Thymus (tissue), 11 donors: ENCODE measurements at regions not wholly inside any gene's neighbourhood (a gene's known extent, or its start where the extent isn't known, plus 50 kb on each side); places are given as distances from the start of the nearest gene placed in this dataset.

Source experiments
- DNase-seq, 9 donors: peaks; one replicate each; pipeline ENCODE4 v3.0.0-alpha.2; 2013; ENCODE audit warnings: low spot score in 9 of 9, low read depth in 6 of 9, missing footprints in 1 of 9
- H3K27ac ChIP-seq, 2 donors: one replicate each; pipeline ENCODE4 v1.5.1; 2013; ENCODE audit warnings: control low read depth in 1 of 2, low read depth in 1 of 2, low read length in 1 of 2, mild to moderate bottlenecking in 1 of 2, moderate library complexity in 1 of 2
- H3K27me3 ChIP-seq, 2 donors: one replicate each; pipeline ENCODE4 v1.5.1; 2013; ENCODE audit warnings: low read length in 1 of 2; ENCODE audit not compliant: control insufficient read depth in 2 of 2, insufficient read depth in 1 of 2
- H3K36me3 ChIP-seq, 2 donors: one replicate each; pipeline ENCODE4 v1.5.1; 2013; ENCODE audit warnings: low read length in 1 of 2, mild to moderate bottlenecking in 1 of 2, moderate library complexity in 1 of 2; ENCODE audit not compliant: control insufficient read depth in 2 of 2, insufficient read depth in 2 of 2
- H3K4me1 ChIP-seq, 2 donors: one replicate each; pipeline ENCODE4 v1.5.1; 2013; ENCODE audit warnings: low read length in 2 of 2; ENCODE audit not compliant: control insufficient read depth in 2 of 2, insufficient read depth in 2 of 2
- H3K4me3 ChIP-seq, 2 donors: one replicate each; pipeline ENCODE4 v1.5.1; 2013; ENCODE audit warnings: low read length in 2 of 2, control low read depth in 1 of 2, mild to moderate bottlenecking in 1 of 2
- H3K9me3 ChIP-seq, 2 donors: one replicate each; pipeline ENCODE4 v1.5.1; 2013; ENCODE audit warnings: low read length in 1 of 2, mild to moderate bottlenecking in 1 of 2; ENCODE audit not compliant: control insufficient read depth in 2 of 2, insufficient read depth in 1 of 2
- WGBS: extraction: QIAGEN DNeasy Blood & Tissue Kit; methylation state at CpG from one replicate; pipeline ENCODE4 v1.1.7; 2013; 5-methylcytosine and 5-hydroxymethylcytosine counted together
- donor health status: healthy.

DNA sequence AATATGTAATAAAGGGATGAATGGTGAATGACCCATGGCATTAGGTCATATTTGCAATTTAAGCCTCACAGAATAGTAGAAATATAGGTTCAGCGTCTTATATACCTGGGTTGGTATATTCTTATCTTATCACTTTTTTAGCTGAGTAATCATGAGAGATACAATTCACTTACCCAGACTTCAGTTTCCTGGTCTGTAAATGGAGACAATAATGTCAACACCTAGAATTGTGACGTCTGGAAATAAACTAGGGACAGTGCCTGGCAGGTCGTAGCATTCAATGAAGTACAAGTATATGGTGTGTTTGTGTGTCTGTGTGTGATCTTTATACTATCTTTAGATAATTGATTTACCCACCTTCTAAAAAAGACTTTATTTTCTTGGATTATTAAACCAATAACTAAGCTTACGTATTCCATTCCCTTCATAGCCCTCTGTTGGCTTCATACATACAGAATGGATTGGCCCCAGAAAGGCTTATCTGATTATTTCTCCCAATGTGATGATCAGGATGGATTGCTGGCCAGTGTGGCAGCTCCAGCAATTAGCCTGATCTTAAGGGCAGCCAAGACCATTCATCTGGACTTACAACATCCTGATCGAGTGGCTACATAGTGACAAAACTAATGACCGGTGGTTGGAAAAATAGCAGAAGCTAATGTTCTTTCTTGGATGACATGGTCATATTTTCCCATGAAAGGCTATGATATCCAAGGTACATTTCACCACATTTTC is 121.2 kb upstream of the NPVF start:
- DNase-seq = no peak
- Histone ChIP-seq H3K9me3 (no peaks in the 10 kb centered on the region), H3K36me3 (no peaks in the 10 kb centered on the region), H3K27ac (no peak overlapping the region), H3K4me1 (no peaks in the 10 kb centered on the region), H3K27me3 (no peaks in the 10 kb centered on the region), H3K4me3 (no peak overlapping the region)
- 96% methylated on average over 6 of the region's 6 CpGs for WGBS

DNA sequence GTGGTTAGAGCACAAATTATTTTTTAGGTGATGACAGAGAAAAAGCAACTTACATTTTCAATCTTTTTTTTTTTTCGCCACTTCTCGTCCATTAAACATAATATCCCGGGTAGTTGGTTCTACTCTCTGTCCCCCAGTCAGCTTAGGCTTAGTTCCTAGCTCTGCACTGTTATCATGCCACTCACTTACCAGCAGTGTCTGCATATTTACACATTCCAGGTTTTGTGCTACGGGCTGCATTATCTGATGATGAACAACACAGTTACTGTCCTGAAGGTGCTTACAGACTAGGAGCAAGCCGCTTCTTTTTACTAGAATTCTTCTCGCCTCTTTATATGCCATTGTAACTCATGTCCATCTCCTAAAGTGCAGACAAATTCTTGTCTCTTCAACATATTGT is 121.8 kb upstream of the NPVF start:
- no peaks in the 10 kb centered on the region for H3K36me3 ChIP-seq
- H3K4me1 ChIP-seq = no peaks in the 10 kb centered on the region
- no peak overlapping the region for H3K4me3 ChIP-seq
- 97% methylated on average over 6 of the region's 6 CpGs for WGBS
- H3K27me3 ChIP-seq = no peaks in the 10 kb centered on the region
- DNase-seq = no peak
- H3K27ac ChIP-seq = no peak overlapping the region
- H3K9me3 ChIP-seq = no peaks in the 10 kb centered on the region

DNA sequence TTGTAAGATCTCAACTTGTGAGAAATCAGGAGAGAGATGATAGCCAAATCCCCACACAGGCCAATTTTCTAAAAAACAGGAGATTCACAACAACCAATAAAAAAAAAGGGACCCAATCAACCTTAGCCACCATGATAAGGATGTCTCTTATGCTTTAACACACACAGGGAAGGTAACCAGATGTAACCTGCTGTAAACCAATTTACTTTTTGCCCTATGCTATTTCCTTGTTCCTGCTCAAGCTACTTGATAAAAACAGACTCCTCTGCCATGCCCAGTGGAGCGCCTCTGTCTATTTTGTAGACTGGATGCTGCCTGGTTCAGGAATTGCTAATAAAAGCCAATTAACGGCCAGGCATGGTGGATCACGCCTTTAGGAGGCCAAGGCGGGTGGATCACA is 123.5 kb upstream of the NPVF start:
- no peak overlapping the region for H3K4me3 ChIP-seq
- WGBS = 97% methylated on average over 4 of the region's 4 CpGs
- DNase-seq = no peak
- H3K27me3 ChIP-seq = no peaks in the 10 kb centered on the region
- H3K36me3 ChIP-seq = no peaks in the 10 kb centered on the region
- H3K4me1 ChIP-seq = no peaks in the 10 kb centered on the region
- no peak overlapping the region for H3K27ac ChIP-seq
- H3K9me3 ChIP-seq = no peaks in the 10 kb centered on the region

DNA sequence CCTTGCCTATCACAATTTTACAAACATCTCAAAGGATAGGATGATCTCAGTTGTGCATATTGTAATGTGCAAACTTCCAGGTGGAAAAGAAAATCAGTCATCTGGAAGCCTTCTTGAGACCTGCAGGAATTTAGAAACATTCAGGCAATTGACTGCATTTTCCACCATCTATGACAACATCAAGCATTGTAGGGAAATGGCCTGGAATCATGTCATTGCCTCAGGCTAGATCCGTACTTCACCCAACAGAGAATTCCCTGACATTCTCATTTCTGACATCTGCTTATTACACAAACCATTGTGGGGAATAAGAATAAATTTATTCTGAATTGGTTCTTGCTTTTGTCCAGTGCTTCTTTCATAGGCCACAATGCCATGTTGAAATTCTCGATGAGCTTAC is 124.9 kb upstream of the NPVF start:
- H3K27me3 ChIP-seq = no peaks in the 10 kb centered on the region
- no peaks in the 10 kb centered on the region for H3K4me1 ChIP-seq
- no peaks in the 10 kb centered on the region for H3K36me3 ChIP-seq
- no peaks in the 10 kb centered on the region for H3K9me3 ChIP-seq
- DNase-seq = no peak
- no peak overlapping the region for H3K27ac ChIP-seq
- no peak overlapping the region for H3K4me3 ChIP-seq
- WGBS = 97% methylated on average over 2 of the region's 2 CpGs

DNA sequence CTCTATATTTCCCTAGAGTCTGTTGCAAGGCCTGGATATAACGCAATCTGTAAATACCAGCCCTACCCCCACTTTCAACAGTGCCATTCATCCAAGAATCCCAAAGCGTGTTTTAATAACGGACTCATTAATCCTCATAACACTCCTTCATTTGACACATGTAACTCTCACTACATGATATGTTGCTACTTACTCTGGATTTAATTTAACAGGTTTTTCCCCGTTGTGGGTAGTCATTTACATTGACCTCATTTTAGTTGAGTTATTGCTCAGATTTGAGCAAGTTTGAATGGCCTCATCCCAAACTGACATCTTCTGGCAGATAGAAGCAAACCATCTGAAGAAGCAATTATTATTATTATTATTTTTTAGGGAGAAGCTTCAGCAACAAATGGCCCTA is 125.4 kb upstream of the NPVF start:
- H3K36me3 ChIP-seq = no peaks in the 10 kb centered on the region
- H3K4me3 ChIP-seq = no peak overlapping the region
- no peaks in the 10 kb centered on the region for H3K9me3 ChIP-seq
- no peak overlapping the region for H3K27ac ChIP-seq
- H3K27me3 ChIP-seq = no peaks in the 10 kb centered on the region
- WGBS = 95% methylated on average over 4 of the region's 4 CpGs
- no peaks in the 10 kb centered on the region for H3K4me1 ChIP-seq
- DNase-seq = no peak

DNA sequence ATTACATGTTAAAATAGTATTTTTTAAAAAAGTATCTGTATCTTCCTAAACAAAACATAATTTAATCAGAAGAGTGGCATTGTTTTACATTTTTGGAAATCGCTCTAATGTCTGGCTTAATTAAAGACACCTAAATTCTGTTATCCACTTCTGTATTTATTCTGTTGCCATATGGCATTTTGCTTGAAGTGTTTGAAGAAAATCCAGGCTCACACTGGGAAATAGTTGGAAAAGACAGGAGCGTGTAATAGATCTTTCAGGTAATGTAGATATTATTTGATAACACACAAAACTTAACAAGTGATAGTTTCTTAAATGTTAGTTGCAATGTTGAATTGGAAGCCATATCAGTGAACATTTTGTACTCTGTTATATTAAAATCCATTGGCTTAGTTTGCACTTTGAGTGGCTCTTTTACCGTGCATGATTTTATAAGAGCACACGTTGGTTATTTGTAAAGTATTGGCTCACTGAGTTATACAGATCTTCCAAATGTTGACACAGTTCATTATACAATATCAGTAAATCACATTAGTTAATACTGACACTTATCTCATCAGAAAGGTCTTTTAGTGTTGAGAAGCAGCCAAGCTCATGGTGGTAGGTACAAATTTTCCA is 128.4 kb upstream of the NPVF start:
- over 99% methylated on average over 4 of the region's 4 CpGs for WGBS
- no peak overlapping the region for H3K4me3 ChIP-seq
- DNase-seq = no peak
- H3K27ac ChIP-seq = no peak overlapping the region
- peaks cover 0 to 4% of the 10 kb centered on the region in 2 donors for H3K4me1 ChIP-seq
- H3K36me3 ChIP-seq = no peaks in the 10 kb centered on the region
- H3K9me3 ChIP-seq = no peaks in the 10 kb centered on the region
- H3K27me3 ChIP-seq = no peaks in the 10 kb centered on the region

DNA sequence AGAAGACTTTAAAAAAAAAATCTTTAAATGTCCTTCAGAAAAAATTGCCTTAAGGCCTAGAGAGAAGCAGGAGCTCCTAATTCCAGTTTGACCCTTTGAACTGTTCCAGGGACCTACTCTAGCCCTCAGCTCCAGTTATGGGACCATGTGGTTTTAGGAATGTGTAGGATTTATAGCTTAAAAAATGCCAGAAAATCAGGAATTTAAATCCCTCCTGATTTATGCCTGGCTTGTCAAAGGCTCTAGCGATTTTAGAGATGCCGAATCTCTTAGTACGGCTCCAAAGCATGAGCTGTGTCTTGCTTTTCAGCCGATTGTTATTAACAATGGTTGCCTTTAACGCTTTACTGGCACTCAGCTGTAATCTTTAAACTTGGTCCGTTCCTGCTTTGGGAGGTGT is 130.6 kb upstream of the NPVF start:
- Histone ChIP-seq H3K36me3 (no peaks in the 10 kb centered on the region), H3K27ac (no peak overlapping the region), H3K27me3 (no peaks in the 10 kb centered on the region), H3K4me3 (no peak overlapping the region), H3K9me3 (no peaks in the 10 kb centered on the region), H3K4me1 (peaks cover 0 to 4% of the 10 kb centered on the region in 2 donors)
- WGBS = 91% methylated on average over 6 of the region's 6 CpGs
- no peak for DNase-seq

DNA sequence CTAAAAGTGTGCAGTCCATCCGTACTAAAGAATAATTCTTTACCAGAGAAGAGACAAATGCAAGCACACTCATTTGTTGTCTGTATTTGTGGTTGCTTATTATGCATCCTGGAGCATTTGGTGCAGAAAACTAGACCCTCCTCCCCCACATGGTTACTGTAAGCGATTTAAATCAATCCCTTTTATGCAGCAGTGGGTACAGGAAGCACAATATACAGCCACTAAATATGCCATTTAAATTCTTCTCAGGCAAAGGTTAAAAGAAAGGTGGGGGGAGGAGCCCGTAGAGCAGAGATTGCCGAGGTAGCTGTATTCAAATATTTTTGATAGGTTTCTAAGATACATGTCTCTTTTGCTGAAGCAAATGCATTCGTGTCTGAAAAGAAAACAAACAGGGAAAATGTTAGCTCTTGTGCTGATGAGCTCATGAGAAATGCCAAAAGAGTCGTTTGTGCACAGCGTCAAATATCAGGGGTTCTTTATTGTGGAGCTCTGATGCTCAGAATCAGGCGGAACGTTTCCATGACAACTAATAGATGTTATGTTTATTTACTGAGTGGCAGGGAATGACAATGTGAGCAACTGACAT is 131.3 kb upstream of the NPVF start:
- H3K4me1 ChIP-seq = peaks cover 0 to 4% of the 10 kb centered on the region in 2 donors
- no peaks in the 10 kb centered on the region for H3K27me3 ChIP-seq
- no peak overlapping the region for H3K27ac ChIP-seq
- DNase-seq = no peak
- H3K36me3 ChIP-seq = no peaks in the 10 kb centered on the region
- no peak overlapping the region for H3K4me3 ChIP-seq
- WGBS = 80% methylated on average over 9 of the region's 9 CpGs
- H3K9me3 ChIP-seq = no peaks in the 10 kb centered on the region

DNA sequence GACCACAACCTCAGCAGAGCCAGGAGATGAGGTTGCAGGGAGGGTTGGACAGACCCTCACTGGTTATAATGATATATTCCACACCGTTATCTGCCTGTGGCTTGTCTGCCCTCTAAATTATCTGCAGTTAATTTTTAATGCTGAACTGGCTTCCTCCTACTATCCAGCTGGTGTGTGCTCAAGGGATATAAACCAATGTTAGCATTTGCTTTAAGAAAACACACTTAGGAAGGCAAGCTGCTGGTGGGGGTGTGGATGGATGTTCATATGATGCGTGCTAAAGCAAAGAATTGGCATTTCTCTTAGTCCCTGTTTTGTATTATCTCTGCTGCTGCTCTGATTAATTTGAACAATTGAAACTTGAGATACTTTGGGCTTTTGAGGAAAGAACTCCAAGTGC is 132.2 kb upstream of the NPVF start:
- Histone ChIP-seq H3K4me1 (peaks cover 0 to 4% of the 10 kb centered on the region in 2 donors), H3K27me3 (no peaks in the 10 kb centered on the region), H3K9me3 (no peaks in the 10 kb centered on the region), H3K36me3 (no peaks in the 10 kb centered on the region), H3K27ac (no peak overlapping the region), H3K4me3 (no peak overlapping the region)
- no peak for DNase-seq
- WGBS = 94% methylated on average over 2 of the region's 2 CpGs
